Prostate gland (tissue), 2 donors: ENCODE measurements at regions not wholly inside any gene's neighbourhood (a gene's known extent, or its start where the extent isn't known, plus 50 kb on each side); places are given as distances from the start of the nearest gene placed in this dataset.

ENCODE experiments used
- CTCF ChIP-seq, 4 experiments: fragments of 200-600 bp in 2 of 4; fragments of 450-650 bp in 2 of 4; sonication (generic) in 2 of 4; IDR thresholded peaks; 1 replicate in 3 of 4; 2 replicates in 1 of 4; pipeline ENCODE4 v1.5.1; 2016 to 2019; ENCODE audit warnings: antibody characterized with exemption in 4 of 4, mild to moderate bottlenecking in 2 of 4, moderate library complexity in 2 of 4
- POLR2A ChIP-seq: fragments of 450-650 bp; IDR thresholded peaks from one replicate; pipeline ENCODE4 v1.6.1; 2016; ENCODE audit warnings: antibody characterized with exemption, mild to moderate bottlenecking

- no peak for TF ChIP-seq CTCF (IDR thresholded peaks at IDR 0.05)
- TF ChIP-seq POLR2A, result no peak
Measured at GRCh38 chr18:78790960-78791359, 188.7 kb upstream of the SALL3 start.
